Panc1 (cell line): ENCODE measurements at regions not wholly inside any gene's neighbourhood (a gene's known extent, or its start where the extent isn't known, plus 50 kb on each side); places are given as distances from the start of the nearest gene placed in this dataset.

Source experiments
- ATAC-seq: fragments of 200-7000 bp; cut with Tn5 transposase; 2 replicates; pipeline ENCODE4 v1.9.1; 2020; ENCODE audit warnings: mild to moderate bottlenecking, moderate library complexity
- BruUV-seq: library from RNA; stranded (reverse); fragments of 400-500 nt; replicated peaks from 2 replicates; lab custom pipeline; 2021; lab: Mats Ljungman, UMichigan
- CTCF ChIA-PET: fragments of 300-600 bp; sonication (Branson Sonifier 250); formaldehyde crosslinking; loops from one replicate; lab custom pipeline; 2022; ENCODE audit warnings: antibody characterized with exemption; lab: Charles Lee
- POLR2A ChIA-PET: fragments of 300-600 bp; sonication (Branson Sonifier 250); formaldehyde crosslinking; loops from one replicate; lab custom pipeline; 2022; ENCODE audit warnings: antibody characterized with exemption; lab: Charles Lee
- DNase-seq: peaks from one replicate; pipeline ENCODE4 v3.0.0-alpha.2; 2010; ENCODE audit warnings: low read depth, low spot score
- H3K27ac ChIP-seq: 2 replicates; pipeline ENCODE4 v1.5.1; 2011; ENCODE audit warnings: mild to moderate bottlenecking, low read length, inconsistent platforms
- H3K27me3 ChIP-seq: fragments of 200-500 bp; sonication (Bioruptor generic); 2 replicates; pipeline ENCODE4 v1.6.0; 2014; ENCODE audit warnings: low read length, inconsistent platforms; ENCODE audit not compliant: control insufficient read depth, insufficient read depth
- H3K36me3 ChIP-seq: fragments of 200-500 bp; sonication (Bioruptor generic); 2 replicates; pipeline ENCODE4 v1.5.1; 2014; ENCODE audit warnings: inconsistent platforms, mild to moderate bottlenecking, low read length, moderate library complexity; ENCODE audit not compliant: control insufficient read depth, insufficient read depth
- H3K4me1 ChIP-seq: 2 replicates; pipeline ENCODE4 v1.5.1; 2011; ENCODE audit warnings: inconsistent platforms, mild to moderate bottlenecking, low read length, moderate library complexity; ENCODE audit not compliant: control insufficient read depth, insufficient read depth
- H3K4me3 ChIP-seq, 2 experiments: 2 replicates each; pipeline ENCODE4 v1.5.1; 2011 to 2012; ENCODE audit warnings: low read depth in 2 of 2, low read length in 2 of 2, mild to moderate bottlenecking in 2 of 2, inconsistent platforms in 1 of 2, moderate library complexity in 1 of 2
- H3K9me3 ChIP-seq: fragments of 200-500 bp; sonication (Bioruptor generic); 2 replicates; pipeline ENCODE4 v1.5.1; 2014; ENCODE audit warnings: low read depth, mild to moderate bottlenecking, inconsistent platforms, low read length, moderate library complexity; ENCODE audit not compliant: control insufficient read depth, insufficient read depth
- POLR2AphosphoS5 ChIP-seq: IDR thresholded peaks from 2 replicates; pipeline ENCODE4 v1.6.1; 2012; ENCODE audit warnings: mild to moderate bottlenecking, low read depth, low read length, moderate library complexity
- SIN3A ChIP-seq: IDR thresholded peaks from 2 replicates; pipeline ENCODE4 v1.6.1; 2012; ENCODE audit warnings: low read depth, mild to moderate bottlenecking, low read length, moderate library complexity, borderline replicate concordance; ENCODE audit not compliant: insufficient read depth
- TCF7L2 ChIP-seq: IDR thresholded peaks from 2 replicates; pipeline ENCODE4 v1.6.1; 2011; ENCODE audit warnings: mild to moderate bottlenecking, low read depth, low read length, inconsistent platforms
- in situ Hi-C: cut with HindIII; loops from 2 replicates; pipeline ENCODE4 v1.10.0; 2016; ENCODE audit warnings: low sequenced_read_pairs, low pct_unique_long_range_greater_than_20kb
- intact Hi-C: fragments of 100-400 bp; cut with micrococcal nuclease; formaldehyde crosslinking; loops from one replicate; pipeline ENCODE4 v1.10.0; 2022; ENCODE audit not compliant: unreplicated experiment
- TF ChIP-seq, protein P1 (sequence below): fragments of 450-650 bp; IDR thresholded peaks from 2 replicates; pipeline ENCODE4 v1.5.1; 2017; ENCODE audit warnings: mild to moderate bottlenecking
- TF ChIP-seq, protein P2 (sequence below), 2 experiments: IDR thresholded peaks; 2 replicates each; pipeline ENCODE4 v1.6.1; 2011 to 2012; ENCODE audit warnings: low read depth in 2 of 2, control low read depth in 1 of 2, low read length in 1 of 2, mild to moderate bottlenecking in 1 of 2, moderate library complexity in 1 of 2; ENCODE audit not compliant: insufficient read depth in 1 of 2

- Histone ChIP-seq H3K9me3 (no peaks in the 10 kb centered on the region), H3K4me1 (no peaks in the 10 kb centered on the region), H3K27ac (no peak overlapping the region), H3K4me3 (no peak overlapping the region), H3K27me3 (peaks cover 40% of the 10 kb centered on the region), H3K36me3 (no peaks in the 10 kb centered on the region)
- in situ Hi-C loops (no loop called here), intact Hi-C loops (loop anchor here (5.0 to 10.0 kb wide), 2 partner anchors 938 to 1091 kb away; no protein-coding TSS in a partner anchor)
- DNase-seq (no peak), ATAC-seq (no peak)
- BruUV-seq: no TSS peak
- ChIA-PET POLR2A (no interaction called here), CTCF (no interaction called here)
- no peak for TF ChIP-seq SIN3A
- TF ChIP-seq, protein P1, sequence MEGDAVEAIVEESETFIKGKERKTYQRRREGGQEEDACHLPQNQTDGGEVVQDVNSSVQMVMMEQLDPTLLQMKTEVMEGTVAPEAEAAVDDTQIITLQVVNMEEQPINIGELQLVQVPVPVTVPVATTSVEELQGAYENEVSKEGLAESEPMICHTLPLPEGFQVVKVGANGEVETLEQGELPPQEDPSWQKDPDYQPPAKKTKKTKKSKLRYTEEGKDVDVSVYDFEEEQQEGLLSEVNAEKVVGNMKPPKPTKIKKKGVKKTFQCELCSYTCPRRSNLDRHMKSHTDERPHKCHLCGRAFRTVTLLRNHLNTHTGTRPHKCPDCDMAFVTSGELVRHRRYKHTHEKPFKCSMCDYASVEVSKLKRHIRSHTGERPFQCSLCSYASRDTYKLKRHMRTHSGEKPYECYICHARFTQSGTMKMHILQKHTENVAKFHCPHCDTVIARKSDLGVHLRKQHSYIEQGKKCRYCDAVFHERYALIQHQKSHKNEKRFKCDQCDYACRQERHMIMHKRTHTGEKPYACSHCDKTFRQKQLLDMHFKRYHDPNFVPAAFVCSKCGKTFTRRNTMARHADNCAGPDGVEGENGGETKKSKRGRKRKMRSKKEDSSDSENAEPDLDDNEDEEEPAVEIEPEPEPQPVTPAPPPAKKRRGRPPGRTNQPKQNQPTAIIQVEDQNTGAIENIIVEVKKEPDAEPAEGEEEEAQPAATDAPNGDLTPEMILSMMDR: no peak
- no peak for TF ChIP-seq TCF7L2
- TF ChIP-seq POLR2AphosphoS5: no peak
- TF ChIP-seq, protein P2, sequence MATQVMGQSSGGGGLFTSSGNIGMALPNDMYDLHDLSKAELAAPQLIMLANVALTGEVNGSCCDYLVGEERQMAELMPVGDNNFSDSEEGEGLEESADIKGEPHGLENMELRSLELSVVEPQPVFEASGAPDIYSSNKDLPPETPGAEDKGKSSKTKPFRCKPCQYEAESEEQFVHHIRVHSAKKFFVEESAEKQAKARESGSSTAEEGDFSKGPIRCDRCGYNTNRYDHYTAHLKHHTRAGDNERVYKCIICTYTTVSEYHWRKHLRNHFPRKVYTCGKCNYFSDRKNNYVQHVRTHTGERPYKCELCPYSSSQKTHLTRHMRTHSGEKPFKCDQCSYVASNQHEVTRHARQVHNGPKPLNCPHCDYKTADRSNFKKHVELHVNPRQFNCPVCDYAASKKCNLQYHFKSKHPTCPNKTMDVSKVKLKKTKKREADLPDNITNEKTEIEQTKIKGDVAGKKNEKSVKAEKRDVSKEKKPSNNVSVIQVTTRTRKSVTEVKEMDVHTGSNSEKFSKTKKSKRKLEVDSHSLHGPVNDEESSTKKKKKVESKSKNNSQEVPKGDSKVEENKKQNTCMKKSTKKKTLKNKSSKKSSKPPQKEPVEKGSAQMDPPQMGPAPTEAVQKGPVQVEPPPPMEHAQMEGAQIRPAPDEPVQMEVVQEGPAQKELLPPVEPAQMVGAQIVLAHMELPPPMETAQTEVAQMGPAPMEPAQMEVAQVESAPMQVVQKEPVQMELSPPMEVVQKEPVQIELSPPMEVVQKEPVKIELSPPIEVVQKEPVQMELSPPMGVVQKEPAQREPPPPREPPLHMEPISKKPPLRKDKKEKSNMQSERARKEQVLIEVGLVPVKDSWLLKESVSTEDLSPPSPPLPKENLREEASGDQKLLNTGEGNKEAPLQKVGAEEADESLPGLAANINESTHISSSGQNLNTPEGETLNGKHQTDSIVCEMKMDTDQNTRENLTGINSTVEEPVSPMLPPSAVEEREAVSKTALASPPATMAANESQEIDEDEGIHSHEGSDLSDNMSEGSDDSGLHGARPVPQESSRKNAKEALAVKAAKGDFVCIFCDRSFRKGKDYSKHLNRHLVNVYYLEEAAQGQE (IDR thresholded peaks at IDR 0.05; ENCODE audit: insufficient read depth in 1 of 2, low read depth in 2 of 2, low read length in 1 of 2): no peak
Measured at GRCh38 chr10:129033790-129034272, 433.2 kb upstream of the MGMT start.

DNA sequence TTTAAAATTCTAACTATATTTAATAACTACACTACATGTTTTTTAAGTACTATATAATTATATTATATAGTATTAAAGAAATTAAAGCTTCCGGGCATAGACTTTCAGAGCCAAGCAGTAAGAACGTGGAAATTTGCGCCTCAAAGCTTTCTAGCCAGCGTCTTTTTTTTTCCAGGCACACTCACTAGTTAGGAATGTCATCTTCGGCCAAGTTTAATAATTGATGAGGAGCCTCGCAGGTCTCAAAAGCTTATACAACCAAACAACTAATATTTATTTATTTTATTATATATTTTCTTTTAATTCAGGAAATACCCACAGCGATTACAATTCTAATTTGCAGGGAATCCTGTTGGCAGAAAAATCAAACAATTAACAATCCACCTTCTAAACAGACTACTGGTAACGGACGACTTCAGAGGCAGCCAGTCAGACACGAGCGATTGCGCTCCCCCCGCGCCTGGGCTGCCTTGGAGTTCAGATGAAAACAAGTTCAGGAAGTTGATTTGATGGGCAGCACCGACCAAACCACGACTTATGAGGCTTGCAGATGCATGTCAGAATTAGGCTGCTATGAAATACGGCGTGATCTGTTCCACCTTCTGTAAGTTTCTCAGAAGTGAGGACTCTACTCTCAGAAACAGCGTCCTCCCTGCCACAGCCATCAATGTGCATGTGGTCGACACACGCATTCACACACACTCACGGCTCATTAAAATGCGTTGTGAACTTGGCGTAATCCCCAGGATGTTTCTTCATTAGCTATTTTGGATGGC lies 431.8 kb upstream of the MGMT start:
- H3K4me3 ChIP-seq: no peak overlapping the region
- H3K9me3 ChIP-seq: no peaks in the 10 kb centered on the region
- no TSS peak for BruUV-seq
- intact Hi-C loops: loop anchor here (10.0 kb wide), 1 partner anchor 1090 kb away; no protein-coding TSS in a partner anchor
- no peak overlapping the region for H3K27ac ChIP-seq
- peaks cover 33% of the 10 kb centered on the region for H3K27me3 ChIP-seq
- H3K36me3 ChIP-seq: no peaks in the 10 kb centered on the region
- ATAC-seq (no peak), DNase-seq (no peak)
- no peaks in the 10 kb centered on the region for H3K4me1 ChIP-seq
- TF ChIP-seq SIN3A (no peak), TCF7L2 (no peak), POLR2AphosphoS5 (no peak)
- TF ChIP-seq, protein P2 (IDR thresholded peaks at IDR 0.05; ENCODE audit: insufficient read depth in 1 of 2, low read depth in 2 of 2, low read length in 1 of 2): no peak
- TF ChIP-seq, protein P1: no peak
- POLR2A ChIA-PET: no interaction called here
- CTCF ChIA-PET: no interaction called here
- in situ Hi-C loops: no loop called here
